ENCODE measurements at regions not wholly inside any gene's neighbourhood (a gene's known extent, or its start where the extent isn't known, plus 50 kb on each side); places are given as distances from the start of the nearest gene placed in this dataset.

DNA sequence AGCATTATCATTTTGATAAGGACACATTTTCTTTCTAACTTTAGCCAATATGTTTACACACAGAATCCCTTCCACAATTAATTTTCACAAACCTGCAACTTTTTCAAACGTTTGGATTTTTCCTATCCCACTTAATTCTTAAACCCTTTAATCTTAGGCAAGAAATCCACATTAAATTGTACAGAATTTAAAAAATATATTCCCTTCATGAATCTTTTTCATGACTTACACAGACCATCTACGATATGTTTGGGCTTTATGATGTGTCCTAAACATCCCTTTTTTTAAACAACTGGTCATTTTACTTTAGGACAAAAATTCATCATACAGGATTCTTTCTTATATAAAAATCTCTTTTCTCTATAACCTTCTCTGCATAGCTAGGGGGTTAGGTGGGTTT is 241.5 kb upstream of the CNTNAP4 start:
- Histone ChIP-seq H3K4me3 (ENCODE audit: low read length in 2 of 2) (no peak overlapping the region), H3K27me3 (ENCODE audit: control insufficient read depth in 1 of 2, insufficient read depth in 2 of 2, low read length in 1 of 2) (no peaks in the 10 kb centered on the region), H3K27ac (ENCODE audit: low read depth in 1 of 2, low read length in 2 of 2) (no peak overlapping the region), H3K36me3 (ENCODE audit: control insufficient read depth in 1 of 2, insufficient read depth in 2 of 2, low read length in 1 of 2) (no peaks in the 10 kb centered on the region), H3K4me1 (ENCODE audit: control insufficient read depth in 1 of 2, insufficient read depth in 2 of 2, low read length in 2 of 2) (no peaks in the 10 kb centered on the region), H3K9me3 (ENCODE audit: control insufficient read depth, low read length) (peaks cover 3% of the 10 kb centered on the region)
- DNase-seq = no peak
- intact Hi-C loops (cut with DNase I) = no loop called here
- ATAC-seq (ENCODE audit: low FRiP score) = no peak
- 40 to 47% methylated on average over 2 of the region's 2 CpGs for WGBS, 2 donors

- no peak for DNase-seq
- Histone ChIP-seq H3K27me3 (ENCODE audit: control insufficient read depth in 1 of 2, insufficient read depth in 2 of 2, low read length in 1 of 2) (no peaks in the 10 kb centered on the region), H3K27ac (ENCODE audit: low read depth in 1 of 2, low read length in 2 of 2) (no peak overlapping the region), H3K36me3 (ENCODE audit: control insufficient read depth in 1 of 2, insufficient read depth in 2 of 2, low read length in 1 of 2) (no peaks in the 10 kb centered on the region), H3K4me3 (ENCODE audit: low read length in 2 of 2) (no peak overlapping the region), H3K4me1 (ENCODE audit: control insufficient read depth in 1 of 2, insufficient read depth in 2 of 2, low read length in 2 of 2) (no peaks in the 10 kb centered on the region), H3K9me3 (ENCODE audit: control insufficient read depth, low read length) (peaks cover 1% of the 10 kb centered on the region)
- ATAC-seq (ENCODE audit: low FRiP score) = no peak
- intact Hi-C loops (cut with DNase I) = no loop called here
- WGBS, 2 donors = 72 to 74% methylated on average over 1 of the region's 1 CpG
These were observed 239.1 kb upstream of the CNTNAP4 start for GRCh38 chr16:76038097-76038496.

- WGBS, 2 donors = 78 to 79% methylated on average over 2 of the region's 2 CpGs
- H3K27me3 ChIP-seq (ENCODE audit: control insufficient read depth in 1 of 2, insufficient read depth in 2 of 2, low read length in 1 of 2) = peaks cover 0 to 1% of the 10 kb centered on the region in 2 donors
- H3K36me3 ChIP-seq (ENCODE audit: control insufficient read depth in 1 of 2, insufficient read depth in 2 of 2, low read length in 1 of 2) = no peaks in the 10 kb centered on the region
- peaks cover 5% of the 10 kb centered on the region for H3K9me3 ChIP-seq (ENCODE audit: control insufficient read depth, low read length)
- no peak overlapping the region for H3K4me3 ChIP-seq (ENCODE audit: low read length in 2 of 2)
- no peak for ATAC-seq (ENCODE audit: low FRiP score)
- intact Hi-C loops (cut with DNase I) = no loop called here
- H3K27ac ChIP-seq (ENCODE audit: low read depth in 1 of 2, low read length in 2 of 2) = no peak overlapping the region
- no peaks in the 10 kb centered on the region for H3K4me1 ChIP-seq (ENCODE audit: control insufficient read depth in 1 of 2, insufficient read depth in 2 of 2, low read length in 2 of 2)
- no peak for DNase-seq
These were observed 224.5 kb upstream of the CNTNAP4 start for GRCh38 chr16:76052725-76053124.

GRCh38 chr16:76059186-76059585 is 218.0 kb upstream of the CNTNAP4 start:
- no peak overlapping the region for H3K27ac ChIP-seq (ENCODE audit: low read depth in 1 of 2, low read length in 2 of 2)
- DNase-seq (no peak), ATAC-seq (ENCODE audit: low FRiP score) (no peak)
- H3K27me3 ChIP-seq (ENCODE audit: control insufficient read depth in 1 of 2, insufficient read depth in 2 of 2, low read length in 1 of 2) = peaks cover 0 to 1% of the 10 kb centered on the region in 2 donors
- 74 to 78% methylated on average over 3 of the region's 3 CpGs for WGBS, 2 donors
- intact Hi-C loops (cut with DNase I) = no loop called here
- peaks cover 3% of the 10 kb centered on the region for H3K9me3 ChIP-seq (ENCODE audit: control insufficient read depth, low read length)
- H3K36me3 ChIP-seq (ENCODE audit: control insufficient read depth in 1 of 2, insufficient read depth in 2 of 2, low read length in 1 of 2) = no peaks in the 10 kb centered on the region
- H3K4me3 ChIP-seq (ENCODE audit: low read length in 2 of 2) = no peak overlapping the region
- no peaks in the 10 kb centered on the region for H3K4me1 ChIP-seq (ENCODE audit: control insufficient read depth in 1 of 2, insufficient read depth in 2 of 2, low read length in 2 of 2)

GRCh38 chr16:76059701-76060100 is 217.5 kb upstream of the CNTNAP4 start:
- H3K4me1 ChIP-seq (ENCODE audit: control insufficient read depth in 1 of 2, insufficient read depth in 2 of 2, low read length in 2 of 2) = no peaks in the 10 kb centered on the region
- H3K36me3 ChIP-seq (ENCODE audit: control insufficient read depth in 1 of 2, insufficient read depth in 2 of 2, low read length in 1 of 2) = no peaks in the 10 kb centered on the region
- H3K9me3 ChIP-seq (ENCODE audit: control insufficient read depth, low read length) = peaks cover 3% of the 10 kb centered on the region
- intact Hi-C loops (cut with DNase I) = no loop called here
- 59 to 64% methylated on average over 2 of the region's 2 CpGs for WGBS, 2 donors
- ATAC-seq (ENCODE audit: low FRiP score) (no peak), DNase-seq (no peak)
- no peak overlapping the region for H3K4me3 ChIP-seq (ENCODE audit: low read length in 2 of 2)
- H3K27ac ChIP-seq (ENCODE audit: low read depth in 1 of 2, low read length in 2 of 2) = no peak overlapping the region
- H3K27me3 ChIP-seq (ENCODE audit: control insufficient read depth in 1 of 2, insufficient read depth in 2 of 2, low read length in 1 of 2) = peaks cover 0 to 1% of the 10 kb centered on the region in 2 donors

GRCh38 chr16:76071690-76072089 is 205.5 kb upstream of the CNTNAP4 start:
- no peaks in the 10 kb centered on the region for H3K4me1 ChIP-seq (ENCODE audit: control insufficient read depth in 1 of 2, insufficient read depth in 2 of 2, low read length in 2 of 2)
- H3K4me3 ChIP-seq (ENCODE audit: low read length in 2 of 2) = no peak overlapping the region
- no peak overlapping the region for H3K27ac ChIP-seq (ENCODE audit: low read depth in 1 of 2, low read length in 2 of 2)
- DNase-seq (no peak), ATAC-seq (ENCODE audit: low FRiP score) (no peak)
- 60 to 72% methylated on average over 2 of the region's 2 CpGs for WGBS, 2 donors
- H3K9me3 ChIP-seq (ENCODE audit: control insufficient read depth, low read length) = peaks cover 1% of the 10 kb centered on the region
- intact Hi-C loops (cut with DNase I) = no loop called here
- no peaks in the 10 kb centered on the region for H3K27me3 ChIP-seq (ENCODE audit: control insufficient read depth in 1 of 2, insufficient read depth in 2 of 2, low read length in 1 of 2)
- H3K36me3 ChIP-seq (ENCODE audit: control insufficient read depth in 1 of 2, insufficient read depth in 2 of 2, low read length in 1 of 2) = no peaks in the 10 kb centered on the region

- intact Hi-C loops (cut with DNase I) = no loop called here
- H3K36me3 ChIP-seq (ENCODE audit: control insufficient read depth in 1 of 2, insufficient read depth in 2 of 2, low read length in 1 of 2) = no peaks in the 10 kb centered on the region
- no peak overlapping the region for H3K4me3 ChIP-seq (ENCODE audit: low read length in 2 of 2)
- no peak overlapping the region for H3K27ac ChIP-seq (ENCODE audit: low read depth in 1 of 2, low read length in 2 of 2)
- no peaks in the 10 kb centered on the region for H3K9me3 ChIP-seq (ENCODE audit: control insufficient read depth, low read length)
- no peaks in the 10 kb centered on the region for H3K4me1 ChIP-seq (ENCODE audit: control insufficient read depth in 1 of 2, insufficient read depth in 2 of 2, low read length in 2 of 2)
- 38 to 40% methylated on average over 6 of the region's 6 CpGs for WGBS, 2 donors
- no peaks in the 10 kb centered on the region for H3K27me3 ChIP-seq (ENCODE audit: control insufficient read depth in 1 of 2, insufficient read depth in 2 of 2, low read length in 1 of 2)
- DNase-seq = no peak
- no peak for ATAC-seq (ENCODE audit: low FRiP score)
These were observed 195.2 kb upstream of the CNTNAP4 start for GRCh38 chr16:76081967-76082366.

- Histone ChIP-seq H3K27me3 (ENCODE audit: control insufficient read depth in 1 of 2, insufficient read depth in 2 of 2, low read length in 1 of 2) (no peaks in the 10 kb centered on the region), H3K36me3 (ENCODE audit: control insufficient read depth in 1 of 2, insufficient read depth in 2 of 2, low read length in 1 of 2) (no peaks in the 10 kb centered on the region), H3K4me3 (ENCODE audit: low read length in 2 of 2) (no peak overlapping the region), H3K27ac (ENCODE audit: low read depth in 1 of 2, low read length in 2 of 2) (no peak overlapping the region), H3K4me1 (ENCODE audit: control insufficient read depth in 1 of 2, insufficient read depth in 2 of 2, low read length in 2 of 2) (no peaks in the 10 kb centered on the region), H3K9me3 (ENCODE audit: control insufficient read depth, low read length) (peaks cover 2% of the 10 kb centered on the region)
- DNase-seq (no peak), ATAC-seq (ENCODE audit: low FRiP score) (peak; percentile 29)
- WGBS, 2 donors = 80 to 89% methylated on average over 6 of the region's 6 CpGs
- intact Hi-C loops (cut with DNase I) = no loop called here
These were observed 170.6 kb upstream of the CNTNAP4 start for GRCh38 chr16:76106647-76107046.

GRCh38 chr16:76108460-76108859 is 168.7 kb upstream of the CNTNAP4 start:
- Histone ChIP-seq H3K27me3 (ENCODE audit: control insufficient read depth in 1 of 2, insufficient read depth in 2 of 2, low read length in 1 of 2) (no peaks in the 10 kb centered on the region), H3K27ac (ENCODE audit: low read depth in 1 of 2, low read length in 2 of 2) (no peak overlapping the region), H3K4me3 (ENCODE audit: low read length in 2 of 2) (no peak overlapping the region), H3K4me1 (ENCODE audit: control insufficient read depth in 1 of 2, insufficient read depth in 2 of 2, low read length in 2 of 2) (no peaks in the 10 kb centered on the region), H3K9me3 (ENCODE audit: control insufficient read depth, low read length) (peaks cover 2% of the 10 kb centered on the region), H3K36me3 (ENCODE audit: control insufficient read depth in 1 of 2, insufficient read depth in 2 of 2, low read length in 1 of 2) (no peaks in the 10 kb centered on the region)
- intact Hi-C loops (cut with DNase I) = no loop called here
- no peak for DNase-seq
- no peak for ATAC-seq (ENCODE audit: low FRiP score)
- 38 to 40% methylated on average over 1 of the region's 1 CpG for WGBS, 2 donors

All from aorta (tissue), 5 donors.